ENCODE measurements at regions not wholly inside any gene's neighbourhood (a gene's known extent, or its start where the extent isn't known, plus 50 kb on each side); places are given as distances from the start of the nearest gene placed in this dataset.

GRCh38 chr7:52659178-52659577 lies 376.3 kb upstream of the POM121L12 start:
- TF ChIP-seq CTCF (conservative IDR thresholded peaks at IDR 0.05; ENCODE audit: low read depth, low read length) (no peak), MAZ (IDR thresholded peaks at IDR 0.05; ENCODE audit: borderline replicate concordance, low read depth, low read length) (no peak), POLR2A (IDR thresholded peaks at IDR 0.05; ENCODE audit: low read depth, low read length) (no peak), RFX5 (IDR thresholded peaks at IDR 0.05; ENCODE audit: low read depth, low read length) (no peak), CHD1 (IDR thresholded peaks at IDR 0.05; ENCODE audit: low read depth, low read length) (no peak), CEBPB (IDR thresholded peaks at IDR 0.05; ENCODE audit: low read depth, low read length) (no peak), SMC3 (IDR thresholded peaks at IDR 0.05; ENCODE audit: low read depth, low read length) (no peak), RAD21 (IDR thresholded peaks at IDR 0.05; ENCODE audit: low read length) (no peak), RCOR1 (IDR thresholded peaks at IDR 0.05; ENCODE audit: insufficient replicate concordance, low read length) (no peak), USF2 (IDR thresholded peaks at IDR 0.05; ENCODE audit: low read depth, low read length) (no peak), MAFK (IDR thresholded peaks at IDR 0.05; ENCODE audit: low read depth, low read length) (no peak; the same call in 1 of the 2 replicates), NFE2L2 (IDR thresholded peaks at IDR 0.05; ENCODE audit: low read depth, low read length) (no peak)
